Smooth muscle cell (in vitro differentiated cells): ENCODE measurements at regions not wholly inside any gene's neighbourhood (a gene's known extent, or its start where the extent isn't known, plus 50 kb on each side); places are given as distances from the start of the nearest gene placed in this dataset.

Experiments
- DNase-seq: peaks from one replicate; lab custom pipeline; 2025; ENCODE audit not compliant: unreplicated experiment; lab: John Stamatoyannopoulos, UW
- H2AFZ ChIP-seq: fragments of 200-600 bp; sonication (generic); 2 replicates; pipeline ENCODE4 v1.6.0; 2016; ENCODE audit warnings: antibody characterized with exemption, low read depth, mild to moderate bottlenecking
- H3F3A ChIP-seq: fragments of 200-600 bp; sonication (generic); 2 replicates; pipeline ENCODE4 v1.6.0; 2017; ENCODE audit warnings: antibody characterized with exemption, low read depth
- H3K27ac ChIP-seq: fragments of 200-600 bp; sonication (generic); 2 replicates; pipeline ENCODE4 v1.5.1; 2016; ENCODE audit warnings: low read depth, mild to moderate bottlenecking
- H3K27me3 ChIP-seq: fragments of 200-600 bp; sonication (generic); 2 replicates; pipeline ENCODE4 v1.6.1; 2016; ENCODE audit warnings: low read depth, mild to moderate bottlenecking
- H3K36me3 ChIP-seq: fragments of 200-600 bp; sonication (generic); 2 replicates; pipeline ENCODE4 v1.5.1; 2016; ENCODE audit warnings: low read depth
- H3K4me1 ChIP-seq: fragments of 200-600 bp; sonication (generic); 2 replicates; pipeline ENCODE4 v1.5.1; 2016; ENCODE audit warnings: low read depth
- H3K4me2 ChIP-seq: fragments of 200-600 bp; sonication (generic); 2 replicates; pipeline ENCODE4 v1.6.0; 2016; ENCODE audit warnings: mild to moderate bottlenecking
- H3K4me3 ChIP-seq: fragments of 200-600 bp; sonication (generic); 2 replicates; pipeline ENCODE4 v1.5.1; 2016; ENCODE audit warnings: mild to moderate bottlenecking
- H3K79me2 ChIP-seq: fragments of 200-600 bp; sonication (generic); 2 replicates; pipeline ENCODE4 v1.6.0; 2016; ENCODE audit warnings: low read depth, mild to moderate bottlenecking
- H3K9ac ChIP-seq: fragments of 200-600 bp; sonication (generic); 2 replicates; pipeline ENCODE4 v1.6.0; 2016; ENCODE audit warnings: low read depth
- H3K9me3 ChIP-seq: fragments of 200-600 bp; sonication (generic); replicated peaks from 2 replicates; pipeline ENCODE4 v1.5.1; 2016; ENCODE audit warnings: low read depth
- H4K20me1 ChIP-seq: fragments of 200-600 bp; sonication (generic); 2 replicates; pipeline ENCODE4 v1.6.0; 2016; ENCODE audit warnings: low read depth
- CTCF ChIP-seq: fragments of 200-600 bp; sonication (generic); IDR thresholded peaks from 2 replicates; pipeline ENCODE4 v1.5.1; 2017; ENCODE audit warnings: borderline replicate concordance, mild to moderate bottlenecking, antibody characterized with exemption; ENCODE audit not compliant: insufficient read depth, poor library complexity, severe bottlenecking
- WGBS: methylation state at CpG from one replicate; pipeline ENCODE4 v1.1.7; 2016; ENCODE audit warnings: low lambda C conversion rate; 5-methylcytosine and 5-hydroxymethylcytosine counted together

DNA sequence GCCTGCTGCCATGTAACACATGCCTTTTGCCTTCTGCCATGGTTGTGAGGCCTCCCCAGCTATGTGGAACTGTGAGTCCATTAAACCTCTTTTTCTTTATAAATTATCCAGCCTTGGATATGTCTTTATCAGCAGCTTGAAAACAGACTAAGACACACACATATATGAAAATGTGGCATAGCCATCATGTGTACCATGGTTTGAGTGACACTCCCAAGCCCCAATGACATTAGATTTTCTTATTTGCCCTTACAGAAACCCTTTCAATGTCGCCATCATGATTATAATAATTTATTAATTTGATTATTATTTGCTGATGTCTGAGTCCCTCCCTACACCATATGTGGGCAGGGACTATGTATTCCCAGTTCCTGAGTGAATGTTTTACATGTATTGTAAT, 63.5 kb upstream of the FGGY start:
- H3K79me2 ChIP-seq: no peaks in the 10 kb centered on the region
- H3K9me3 ChIP-seq: no peaks in the 10 kb centered on the region
- H3K4me2 ChIP-seq: no peak overlapping the region
- H3K9ac ChIP-seq: no peak overlapping the region
- WGBS: 90% methylated on average over 1 of the region's 1 CpG
- no peak overlapping the region for H3K4me3 ChIP-seq
- no peak for TF ChIP-seq CTCF
- no peak overlapping the region for H3K27ac ChIP-seq
- H3K36me3 ChIP-seq: no peaks in the 10 kb centered on the region
- no peak overlapping the region for H2AFZ ChIP-seq
- no peaks in the 10 kb centered on the region for H3K4me1 ChIP-seq
- no peaks in the 10 kb centered on the region for H3F3A ChIP-seq
- no peak for DNase-seq
- H4K20me1 ChIP-seq: no peaks in the 10 kb centered on the region
- no peaks in the 10 kb centered on the region for H3K27me3 ChIP-seq

- H3K4me2 ChIP-seq: no peak overlapping the region
- H3K9me3 ChIP-seq: no peaks in the 10 kb centered on the region
- WGBS: 80% methylated on average over 3 of the region's 3 CpGs
- no peaks in the 10 kb centered on the region for H3F3A ChIP-seq
- no peaks in the 10 kb centered on the region for H3K36me3 ChIP-seq
- no peak for TF ChIP-seq CTCF
- H3K79me2 ChIP-seq: no peaks in the 10 kb centered on the region
- H3K9ac ChIP-seq: no peak overlapping the region
- H3K4me3 ChIP-seq: no peak overlapping the region
- no peak overlapping the region for H2AFZ ChIP-seq
- no peaks in the 10 kb centered on the region for H3K27me3 ChIP-seq
- H3K4me1 ChIP-seq: no peaks in the 10 kb centered on the region
- no peaks in the 10 kb centered on the region for H4K20me1 ChIP-seq
- H3K27ac ChIP-seq: no peak overlapping the region
- DNase-seq: no peak
Observed at GRCh38 chr1:59236721-59237545, 60.0 kb upstream of the FGGY start.

- H3K4me2 ChIP-seq: no peak overlapping the region
- no peaks in the 10 kb centered on the region for H3K4me1 ChIP-seq
- H3K27ac ChIP-seq: no peak overlapping the region
- DNase-seq: no peak
- no peaks in the 10 kb centered on the region for H4K20me1 ChIP-seq
- H3K9ac ChIP-seq: no peak overlapping the region
- H3K9me3 ChIP-seq: no peaks in the 10 kb centered on the region
- WGBS: 49% methylated on average over 2 of the region's 2 CpGs
- H3K4me3 ChIP-seq: no peak overlapping the region
- no peak overlapping the region for H2AFZ ChIP-seq
- no peaks in the 10 kb centered on the region for H3K27me3 ChIP-seq
- H3F3A ChIP-seq: no peaks in the 10 kb centered on the region
- no peak for TF ChIP-seq CTCF
- H3K79me2 ChIP-seq: no peaks in the 10 kb centered on the region
- no peaks in the 10 kb centered on the region for H3K36me3 ChIP-seq
Observed at GRCh38 chr1:59237900-59238299, 59.0 kb upstream of the FGGY start.
